CD1c-positive myeloid dendritic cell (primary cell): ENCODE measurements at regions not wholly inside any gene's neighbourhood (a gene's known extent, or its start where the extent isn't known, plus 50 kb on each side); places are given as distances from the start of the nearest gene placed in this dataset.

Experiments used
- DNase-seq: peaks from one replicate; pipeline ENCODE4 v3.0.0-alpha.2; 2016; ENCODE audit errors: extremely low spot score

DNA sequence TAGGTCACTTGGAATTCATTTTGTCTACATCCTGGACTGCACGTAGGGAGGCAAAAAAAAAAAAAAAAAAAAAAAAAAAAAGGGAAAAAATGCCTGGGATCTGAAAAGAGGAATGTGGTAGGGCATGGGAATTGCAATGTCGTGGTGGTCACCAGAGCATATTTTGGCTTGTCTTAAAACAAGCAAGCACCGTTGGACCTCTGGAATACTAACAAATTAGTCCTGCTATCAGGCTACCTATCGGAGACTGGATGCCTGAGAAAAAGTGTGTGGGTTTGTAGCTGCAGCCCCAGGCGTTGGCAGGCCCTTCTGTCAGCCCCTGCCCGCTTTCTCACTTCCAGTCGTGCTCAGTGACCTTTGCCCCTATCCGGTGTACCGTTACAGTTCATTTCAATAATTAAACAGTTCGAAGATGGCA, 588.5 kb upstream of the ZEB2 start:
- DNase-seq: no peak

DNA sequence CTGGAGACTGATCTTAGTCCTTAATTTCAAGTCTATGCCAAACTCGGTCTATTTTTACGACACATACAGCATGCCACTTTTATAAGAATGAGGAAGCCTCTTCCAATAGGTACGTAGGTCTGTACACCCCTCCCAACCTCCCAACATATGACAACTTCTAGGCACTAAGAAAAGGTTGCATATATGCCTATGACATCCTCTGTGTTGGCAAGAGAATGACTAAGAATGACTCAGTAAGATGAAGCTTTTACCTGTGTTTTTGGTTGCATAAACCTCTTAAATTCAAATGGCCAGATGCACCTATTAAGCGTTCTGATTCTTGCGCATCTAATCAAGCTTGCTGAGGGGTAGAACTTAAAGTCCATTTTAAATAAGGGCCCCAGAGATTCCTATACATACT, 586.4 kb upstream of the ZEB2 start:
- DNase-seq: no peak

DNA sequence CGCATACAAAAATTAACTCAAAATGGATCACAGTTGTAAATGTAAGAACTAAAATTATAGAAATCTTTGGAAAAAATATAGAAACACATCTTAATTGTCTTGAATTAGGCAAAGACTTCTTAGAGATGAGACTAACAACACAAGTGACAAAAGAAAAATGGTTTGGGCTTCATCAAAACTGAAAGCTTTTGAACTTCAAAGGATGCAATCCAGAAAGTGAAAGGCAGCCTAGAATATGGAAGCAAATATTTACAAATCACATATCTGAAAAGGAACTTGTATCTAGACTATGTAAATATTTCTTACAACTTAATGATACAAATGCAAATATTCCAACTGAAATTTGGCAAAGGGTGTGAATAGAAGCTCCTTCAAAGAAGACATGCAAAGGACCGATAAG, 582.8 kb upstream of the ZEB2 start:
- no peak for DNase-seq

DNA sequence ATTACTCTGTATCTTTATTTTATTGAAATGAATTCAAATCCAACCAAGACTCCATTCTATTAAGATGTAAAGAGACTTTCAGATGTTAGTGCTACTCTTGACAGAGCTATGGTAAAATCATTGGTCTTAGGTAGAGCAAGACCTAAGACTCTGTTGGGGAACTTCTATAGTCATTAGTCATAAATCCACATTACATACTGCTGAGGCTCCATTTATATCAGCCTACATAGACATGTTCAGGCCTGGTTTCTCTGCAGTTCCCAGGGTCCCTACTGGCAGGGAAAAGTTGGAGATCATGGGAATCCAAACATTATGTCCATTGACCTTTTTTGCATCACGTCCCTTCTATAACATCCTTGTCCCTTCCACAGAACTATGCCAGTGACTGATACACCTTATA, 580.4 kb upstream of the ZEB2 start:
- DNase-seq: no peak

DNA sequence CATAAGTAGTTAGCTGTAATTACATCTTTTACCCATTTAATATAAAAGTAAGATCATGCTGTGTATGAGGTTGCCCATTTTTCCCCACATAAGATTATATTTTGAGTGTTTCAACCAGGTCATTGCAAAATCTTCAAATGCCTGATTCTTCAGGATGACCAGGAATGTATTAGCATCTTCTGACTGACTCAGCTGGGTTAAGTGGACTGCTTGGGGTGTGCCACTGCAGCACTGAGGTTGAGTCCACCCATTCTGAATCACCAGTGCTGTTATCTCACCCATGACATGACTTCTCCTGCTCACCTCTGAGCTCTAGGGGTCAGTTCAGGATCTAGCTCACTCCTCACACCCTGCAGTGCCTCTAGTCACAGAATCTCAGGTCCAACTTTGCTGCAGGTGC, 576.7 kb upstream of the ZEB2 start:
- no peak for DNase-seq

DNA sequence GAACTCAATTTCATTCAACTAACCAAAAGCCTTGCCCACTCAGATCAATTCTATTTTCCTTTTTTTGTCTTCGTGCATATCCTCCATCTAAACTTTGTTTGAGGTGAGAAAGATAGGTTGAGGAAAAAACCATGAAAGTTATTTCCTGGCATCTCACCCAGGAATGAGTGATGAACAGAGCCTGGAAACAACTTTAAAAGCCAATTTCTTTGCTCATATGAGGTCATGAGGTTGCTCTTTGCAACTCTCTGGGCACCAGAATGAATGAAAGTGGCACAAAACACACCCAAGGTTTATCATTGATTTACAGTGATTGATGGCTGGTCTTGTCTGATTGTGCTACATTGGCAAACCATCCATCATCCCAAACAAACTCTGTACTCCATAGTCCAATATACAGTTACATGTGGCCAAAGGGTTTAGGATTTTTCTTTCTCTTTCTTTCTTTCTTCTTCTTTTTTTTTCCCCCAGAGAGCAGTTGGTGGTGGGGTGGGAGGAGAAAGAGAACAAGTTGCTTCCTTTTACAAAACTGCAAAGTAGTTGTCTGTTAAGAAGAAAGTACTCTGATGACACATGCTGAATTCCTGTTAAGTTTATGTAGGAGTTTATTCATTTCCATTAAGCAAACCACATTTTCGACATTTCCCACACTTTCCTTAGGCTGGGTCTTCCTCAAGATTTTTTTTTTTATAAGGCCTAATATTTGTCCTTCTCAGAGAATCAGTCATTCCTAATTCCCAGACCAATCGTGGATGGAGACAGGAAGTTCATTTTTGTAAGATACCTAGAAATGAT, 575.9 kb upstream of the ZEB2 start:
- DNase-seq: peak; percentile 33

DNA sequence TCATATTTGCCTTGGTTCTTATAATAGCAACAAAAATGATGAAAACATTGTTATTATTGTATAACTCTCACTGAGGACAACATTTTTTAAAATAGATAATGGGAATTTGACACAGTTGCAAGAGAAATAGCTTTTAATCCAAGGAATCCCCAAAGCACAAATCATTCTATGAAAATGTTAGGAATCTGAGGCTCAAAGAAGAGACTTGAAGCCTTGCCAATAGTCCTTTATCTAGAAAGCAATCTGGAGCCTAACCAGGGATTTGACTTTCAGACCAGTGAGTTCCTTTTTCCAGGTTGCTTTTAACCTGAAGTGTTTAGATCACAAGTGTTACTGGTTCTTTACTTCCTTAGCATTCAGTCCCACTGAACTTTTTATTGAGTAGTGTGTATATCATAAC, 574.5 kb upstream of the ZEB2 start:
- no peak for DNase-seq

DNA sequence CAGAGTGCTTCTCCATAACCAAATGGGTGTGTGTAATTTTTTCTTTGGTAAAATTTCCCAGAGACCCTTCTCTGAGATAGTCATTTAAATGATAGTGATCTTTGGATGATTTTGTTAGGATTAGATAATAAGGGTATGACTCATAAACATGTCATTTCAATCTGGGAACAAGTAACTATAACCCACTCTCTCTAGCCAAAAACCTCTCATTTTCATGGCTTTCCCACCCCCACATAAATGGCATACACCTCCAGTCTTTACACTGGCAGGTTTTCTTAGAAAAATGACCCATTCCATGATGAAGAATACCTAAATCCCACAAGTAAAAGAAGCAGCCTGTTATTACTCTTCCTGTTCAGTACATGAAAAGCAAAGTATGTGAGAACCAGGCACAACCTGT, 572.0 kb upstream of the ZEB2 start:
- DNase-seq: no peak

DNA sequence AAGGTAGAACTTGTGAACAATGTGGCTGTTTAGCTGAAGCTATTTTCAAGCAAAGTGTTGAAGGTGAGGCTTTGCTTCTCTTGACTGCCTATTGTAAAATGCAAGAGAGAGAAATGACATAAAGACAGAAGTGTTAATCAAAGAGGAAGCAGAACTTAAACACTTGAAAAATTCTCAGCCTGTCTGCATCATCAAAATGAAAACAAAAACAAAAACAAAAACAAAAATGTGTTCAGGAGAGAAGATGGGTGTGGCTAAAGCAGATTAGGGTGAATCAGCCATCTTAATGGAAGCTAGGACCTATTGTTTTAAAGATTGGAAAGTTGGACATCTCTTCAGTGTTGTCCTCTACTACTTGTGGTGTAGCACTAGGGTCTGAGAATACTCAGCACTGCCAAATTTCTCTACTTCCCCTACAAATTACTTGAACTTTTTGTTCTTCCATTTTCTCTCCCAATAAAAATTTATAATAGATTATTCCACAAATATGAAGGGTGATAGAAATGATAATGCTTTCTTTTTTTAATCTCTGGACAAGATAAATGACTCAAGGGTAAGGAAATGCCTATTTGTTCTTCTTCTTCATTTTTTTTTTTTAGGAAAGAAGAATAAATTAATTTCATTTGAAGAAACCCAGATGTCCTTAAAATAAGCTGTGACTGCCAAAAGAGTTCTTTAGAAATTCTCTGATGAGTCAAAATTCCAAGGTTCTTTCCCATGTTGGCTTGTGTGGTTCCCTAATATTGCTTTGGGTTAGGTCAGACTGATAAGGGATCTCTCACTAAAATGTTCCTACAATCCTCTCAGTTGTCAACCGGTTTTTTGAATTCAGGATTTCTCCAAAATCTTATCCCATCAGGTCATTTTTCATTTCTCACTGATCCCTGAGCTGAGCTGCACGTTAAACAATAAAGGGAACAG, 571.2 kb upstream of the ZEB2 start:
- peak; percentile 23 for DNase-seq

DNA sequence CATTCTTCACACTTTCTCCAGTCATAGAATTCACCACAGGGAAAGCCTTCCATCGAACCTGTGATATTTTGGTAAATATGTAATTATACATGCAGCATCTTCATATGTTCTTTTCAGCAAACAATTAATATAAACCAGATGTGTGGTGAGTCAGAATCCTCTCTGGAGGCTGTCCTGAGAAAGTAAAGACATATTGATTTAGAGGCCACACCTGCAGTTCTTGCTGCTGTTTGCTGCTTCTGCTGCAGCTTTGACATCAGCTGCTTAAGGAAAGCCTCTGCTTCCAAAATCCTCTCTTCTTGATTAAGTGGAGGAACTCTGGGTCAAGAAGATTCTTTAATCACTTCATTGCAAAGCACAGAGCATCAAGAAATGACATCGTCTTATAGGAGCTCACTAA, 568.8 kb upstream of the ZEB2 start:
- DNase-seq: no peak

DNA sequence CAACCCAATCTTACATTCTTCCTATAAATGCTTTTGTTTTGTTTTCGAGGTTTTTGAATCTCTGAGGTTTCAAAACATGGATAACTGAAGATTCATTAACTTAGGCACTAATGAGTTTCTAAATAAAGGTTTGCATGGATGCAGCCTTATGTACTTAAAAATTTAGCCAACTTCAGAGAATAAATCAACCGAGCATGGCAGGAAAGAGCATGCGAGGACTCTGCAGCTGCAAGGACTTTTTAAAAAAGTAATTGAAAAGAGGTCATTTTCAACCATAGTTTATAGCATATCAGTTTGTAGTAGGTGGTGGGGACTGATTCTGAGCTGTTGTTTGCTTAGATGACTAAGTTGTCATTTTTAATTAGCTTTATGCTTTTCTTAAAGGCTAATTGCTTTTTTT, 567.0 kb upstream of the ZEB2 start:
- no peak for DNase-seq

DNA sequence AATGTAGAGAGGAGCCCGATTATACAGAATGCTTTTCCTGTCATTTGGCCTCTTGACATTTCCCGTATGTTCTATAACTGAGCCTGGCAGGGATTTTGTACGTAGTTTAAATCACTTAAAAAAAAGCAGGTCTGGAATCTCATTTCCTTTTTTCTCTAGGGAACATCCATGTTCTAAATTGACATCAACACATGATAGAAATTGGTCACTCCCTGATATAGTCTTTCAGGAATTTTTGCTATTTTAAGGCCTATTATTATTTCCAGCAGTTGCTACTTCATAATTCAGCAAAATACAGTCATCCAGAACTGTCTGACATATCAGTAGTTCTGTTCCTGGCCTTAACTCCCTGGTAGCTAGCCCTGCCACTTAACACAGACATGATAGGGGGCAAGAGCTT, 565.7 kb upstream of the ZEB2 start:
- no peak for DNase-seq

DNA sequence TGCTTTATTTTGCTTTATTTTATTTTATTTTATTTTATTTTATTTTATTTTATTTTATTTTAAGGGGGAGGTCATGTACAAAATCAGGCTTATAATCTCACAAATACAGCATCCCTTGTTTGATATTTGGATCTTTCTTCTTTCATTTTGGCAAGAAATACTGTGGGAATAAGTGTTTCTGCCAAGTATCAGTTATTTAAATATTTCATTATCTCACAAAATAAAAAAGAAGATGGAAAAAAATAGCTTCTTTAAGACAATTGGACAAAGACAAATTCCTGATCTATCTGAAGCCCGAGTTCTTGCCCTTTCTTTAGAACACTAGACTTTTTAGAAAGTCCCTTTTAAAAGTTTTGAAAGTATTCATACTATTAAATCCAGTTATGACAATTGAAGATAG, 560.5 kb upstream of the ZEB2 start:
- no peak for DNase-seq

DNA sequence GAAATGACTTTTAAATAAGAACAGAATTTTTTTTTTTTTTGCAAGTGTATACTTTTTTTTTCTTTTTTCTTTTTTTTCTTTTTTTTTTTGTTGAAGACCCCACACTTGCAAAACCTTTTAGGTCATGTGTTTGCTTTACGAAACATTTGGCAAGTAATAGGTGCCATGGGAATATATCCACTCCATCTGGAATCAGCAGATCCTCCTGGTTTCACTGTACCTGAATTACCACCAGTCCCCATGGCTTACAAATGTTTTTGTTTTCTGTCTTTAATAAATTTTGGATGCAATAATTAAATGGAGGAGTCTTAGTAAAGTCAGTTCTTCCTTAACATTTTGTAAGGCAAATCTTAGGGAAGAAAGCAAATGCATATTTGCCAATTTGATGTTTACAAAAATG, 559.7 kb upstream of the ZEB2 start:
- DNase-seq: no peak

DNA sequence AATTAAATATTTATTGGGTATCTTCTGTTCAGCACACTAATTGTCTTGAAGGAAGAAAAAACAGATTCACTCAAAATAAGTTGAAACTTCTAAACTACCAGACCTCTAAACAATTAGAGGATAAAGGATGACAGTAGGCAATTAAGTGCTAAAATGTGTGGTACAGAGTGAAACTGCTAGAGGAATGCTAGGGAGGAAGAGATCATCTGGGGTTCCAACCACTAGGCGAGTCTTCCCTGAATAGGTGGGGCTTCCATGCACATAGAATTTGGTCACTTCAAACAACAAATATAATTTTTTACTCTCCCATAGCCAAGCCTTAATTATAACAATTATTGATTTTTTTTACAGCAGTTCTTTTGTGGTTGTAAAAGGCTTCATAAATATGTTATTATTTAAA, 559.0 kb upstream of the ZEB2 start:
- DNase-seq: no peak

DNA sequence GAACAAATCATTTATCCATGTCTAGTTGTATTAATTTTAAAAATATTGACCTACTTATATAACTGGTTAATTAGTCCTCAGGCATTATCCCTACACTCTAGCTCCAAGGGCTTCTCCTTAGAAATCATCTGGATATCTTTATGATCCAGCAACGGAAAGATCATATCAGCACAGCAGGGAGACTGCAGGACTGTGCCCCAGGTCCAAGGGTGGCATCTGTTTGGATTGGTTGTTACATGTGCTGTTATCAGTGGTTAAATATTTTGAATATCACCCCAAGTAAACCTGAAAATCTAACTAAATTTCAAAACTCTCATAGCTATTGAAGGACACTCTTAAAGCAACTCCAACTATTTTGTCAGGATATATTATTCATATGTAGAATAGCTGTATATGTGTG, 556.2 kb upstream of the ZEB2 start:
- no peak for DNase-seq

DNA sequence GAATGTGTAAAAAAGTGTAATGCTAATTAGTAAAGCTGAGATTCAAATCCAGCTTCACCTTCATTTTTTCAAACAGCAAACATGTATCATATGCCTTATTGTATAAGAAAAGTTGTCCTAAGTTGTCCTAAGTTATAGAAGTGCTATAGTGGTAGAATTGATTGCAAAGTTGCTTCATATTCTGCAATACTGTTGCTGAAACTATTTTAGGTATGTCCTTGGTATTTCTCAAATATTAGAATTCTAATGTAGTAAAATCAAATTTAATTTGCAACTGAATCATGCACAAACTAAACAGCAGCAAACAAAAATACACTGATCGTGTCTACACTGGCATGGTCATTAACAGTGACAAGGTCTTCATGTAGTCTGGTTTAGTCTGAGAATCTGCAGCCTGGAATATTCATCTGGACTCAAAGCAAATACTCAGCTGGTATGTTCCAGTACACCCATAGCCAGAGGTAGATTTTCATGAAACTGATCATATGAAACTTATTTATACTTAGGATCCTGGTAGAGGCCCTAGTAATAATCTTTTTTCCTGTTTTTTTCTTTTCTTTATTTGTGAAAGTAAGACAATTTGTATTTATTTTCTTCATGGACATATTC, 555.6 kb upstream of the ZEB2 start:
- no peak for DNase-seq

DNA sequence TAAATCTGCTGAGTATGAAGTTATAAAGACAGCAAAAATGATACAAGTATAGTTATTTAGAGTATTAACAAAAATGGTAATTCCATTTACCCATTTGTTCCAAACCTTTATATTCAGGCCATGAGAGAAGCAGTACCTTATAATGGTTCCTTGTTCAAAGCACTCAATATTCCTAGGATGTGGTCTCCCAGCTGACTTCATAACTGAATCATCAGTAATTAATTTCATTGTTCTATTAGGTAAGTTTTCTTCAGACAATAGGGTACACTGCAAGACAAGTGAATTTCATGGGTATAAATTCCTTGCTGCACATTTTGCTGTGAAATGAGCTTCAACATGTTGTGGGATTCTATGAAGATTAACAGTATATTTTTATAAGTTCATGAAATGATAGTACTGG, 550.8 kb upstream of the ZEB2 start:
- DNase-seq: no peak

DNA sequence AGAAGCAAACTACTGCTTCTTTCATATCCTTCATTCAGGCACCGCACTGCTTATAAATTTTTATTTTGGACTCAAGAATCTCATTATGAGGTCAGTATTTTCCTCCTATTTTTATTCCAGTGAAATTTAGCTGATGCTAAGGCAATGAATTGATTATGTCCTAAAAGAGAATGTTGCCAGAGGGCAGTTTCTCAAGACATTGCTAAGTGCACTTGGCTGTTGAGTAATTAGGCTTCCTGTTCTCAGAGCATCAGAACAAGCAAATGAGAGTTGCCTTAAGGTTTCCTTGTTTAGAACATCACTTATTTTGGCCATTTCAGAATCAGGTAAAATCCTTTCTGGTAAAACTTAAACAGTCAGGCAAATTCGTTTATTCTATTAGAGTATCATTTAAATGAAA, 548.6 kb upstream of the ZEB2 start:
- DNase-seq: no peak

DNA sequence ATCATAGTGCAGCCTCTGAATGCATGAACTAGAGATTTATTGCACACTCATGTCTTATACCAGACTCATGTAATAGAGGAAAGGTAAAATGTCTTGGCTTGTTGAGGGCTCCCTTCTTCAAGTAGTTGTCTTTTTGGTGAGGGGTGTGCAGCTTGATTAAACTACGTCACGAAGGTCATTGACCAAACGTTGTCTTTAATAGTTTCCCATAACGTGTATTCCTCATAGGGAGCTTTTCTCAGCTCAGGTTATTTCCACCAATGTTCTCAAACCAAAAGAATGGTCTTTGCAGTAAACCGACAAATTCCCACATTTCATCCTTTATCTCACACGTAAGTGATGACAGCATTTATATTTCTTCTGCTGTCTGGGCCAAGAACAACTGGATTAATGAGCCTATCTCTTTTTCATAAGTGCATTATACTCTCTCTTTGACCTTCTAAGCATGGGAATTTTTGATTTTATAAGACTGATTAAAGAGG, 547.7 kb upstream of the ZEB2 start:
- no peak for DNase-seq

DNA sequence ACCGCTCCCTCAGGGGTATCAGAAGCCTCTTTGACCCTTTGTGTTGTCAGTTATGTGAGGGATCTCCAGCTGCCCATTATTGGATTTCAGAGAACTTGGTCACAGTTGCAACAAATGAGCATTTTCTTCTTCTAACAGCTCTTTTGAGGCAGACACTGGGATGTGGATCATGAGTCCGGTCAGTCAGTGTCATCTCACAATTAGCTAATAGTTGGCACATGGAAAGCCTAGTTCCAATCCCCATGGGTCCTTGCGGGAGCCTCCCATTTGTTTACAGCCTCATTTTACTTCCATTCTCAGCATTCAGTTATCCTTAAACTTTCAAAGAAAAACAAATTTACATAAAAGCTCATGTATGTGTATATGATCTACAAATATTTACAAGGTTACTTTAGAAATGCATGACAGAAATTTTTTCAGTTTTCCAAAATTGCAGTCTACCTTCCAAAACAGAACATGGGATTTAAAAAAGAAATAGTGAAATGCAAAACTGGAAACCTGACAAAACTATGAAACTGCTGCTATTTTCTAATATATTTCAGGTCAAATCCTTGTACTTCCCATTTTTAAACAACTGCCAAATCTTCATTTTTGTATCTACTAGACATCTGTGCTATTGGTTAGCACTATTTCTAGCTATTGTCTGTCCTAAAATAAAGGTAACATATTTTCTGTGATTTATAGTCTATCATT, 547.1 kb upstream of the ZEB2 start:
- no peak for DNase-seq

DNA sequence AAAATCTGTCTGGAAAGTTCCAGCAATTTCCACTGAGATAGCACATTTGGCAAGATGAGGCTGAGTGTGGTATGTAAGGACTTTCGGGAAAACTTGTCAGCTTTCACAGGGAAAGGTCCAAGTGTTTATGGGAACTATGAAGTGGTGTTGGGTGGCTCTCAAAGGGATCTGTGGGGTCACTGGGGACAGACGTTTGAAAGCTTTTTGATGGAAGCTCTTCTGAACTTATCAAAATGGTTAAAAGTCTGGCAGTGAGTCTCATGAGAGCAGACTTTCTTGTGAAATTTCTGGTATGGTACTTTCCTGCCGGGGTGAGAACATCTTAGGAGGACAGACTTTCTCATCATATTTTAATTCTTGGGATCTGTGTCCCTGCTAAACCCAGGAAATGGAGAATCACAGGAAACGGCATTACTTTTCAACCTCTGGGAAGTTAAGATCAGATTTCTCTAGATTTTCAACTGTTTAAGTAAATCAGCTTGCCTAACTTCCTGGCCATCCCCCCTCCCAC, 546.3 kb upstream of the ZEB2 start:
- no peak for DNase-seq
